Sigmoid colon (tissue), 6 donors: ENCODE measurements at regions not wholly inside any gene's neighbourhood (a gene's known extent, or its start where the extent isn't known, plus 50 kb on each side); places are given as distances from the start of the nearest gene placed in this dataset.

Experiments
- DNase-seq: peaks from one replicate; pipeline ENCODE4 v3.0.0-alpha.2; 2019
- H3K27ac ChIP-seq, 4 donors: fragments of 200-600 bp; sonication (generic); one replicate each; pipeline ENCODE4 v1.5.1; 2016 to 2019; ENCODE audit warnings: mild to moderate bottlenecking in 1 of 4
- H3K27me3 ChIP-seq, 3 donors: fragments of 200-600 bp; sonication (generic); one replicate each; pipeline ENCODE4 v1.5.1; 2019; ENCODE audit warnings: mild to moderate bottlenecking in 1 of 3
- H3K36me3 ChIP-seq, 4 donors: fragments of 200-600 bp; sonication (generic); one replicate each; pipeline ENCODE4 v1.5.1; 2016 to 2019
- H3K4me1 ChIP-seq, 4 donors: fragments of 200-600 bp; sonication (generic); one replicate each; pipeline ENCODE4 v1.5.1; 2017 to 2019
- H3K4me3 ChIP-seq, 4 donors: fragments of 200-600 bp; sonication (generic); one replicate each; pipeline ENCODE4 v1.5.1; 2017 to 2019; ENCODE audit warnings: mild to moderate bottlenecking in 2 of 4, moderate library complexity in 1 of 4
- H3K9me3 ChIP-seq, 4 donors: fragments of 200-600 bp in 3 of 4; sonication (generic) in 3 of 4; one replicate each; pipeline versions ENCODE4 v1.5.1 to v1.6.1; 2013 to 2019
- CTCF ChIP-seq, 4 experiments: fragments of 450-650 bp in 3 of 4; fragments of 200-600 bp in 1 of 4; IDR thresholded peaks; one replicate each; pipeline ENCODE4 v1.5.1; 2016 to 2019; ENCODE audit warnings: antibody characterized with exemption in 4 of 4, mild to moderate bottlenecking in 3 of 4, moderate library complexity in 2 of 4
- EP300 ChIP-seq, 4 donors: sonication (generic); formaldehyde crosslinking; IDR thresholded peaks; one replicate each; pipeline ENCODE4 v1.6.1; 2017; ENCODE audit warnings: antibody characterized with exemption in 4 of 4
- POLR2A ChIP-seq, 2 donors: fragments of 450-650 bp; IDR thresholded peaks; one replicate each; pipeline ENCODE4 v1.6.1; 2016; ENCODE audit warnings: antibody characterized with exemption in 2 of 2, mild to moderate bottlenecking in 2 of 2, moderate library complexity in 2 of 2
- POLR2AphosphoS5 ChIP-seq, 4 donors: sonication (generic); formaldehyde crosslinking; IDR thresholded peaks; one replicate each; pipeline ENCODE4 v1.6.1; 2017; ENCODE audit warnings: antibody characterized with exemption in 4 of 4
- WGBS, 2 donors: extraction: QIAGEN DNeasy Blood & Tissue Kit; methylation state at CpG; one replicate each; pipeline ENCODE4 v1.1.7; 2013; 5-methylcytosine and 5-hydroxymethylcytosine counted together
- intact Hi-C: fragments of 100-400 bp; cut with DNase I; formaldehyde crosslinking; loops from one replicate; pipeline ENCODE4 v1.15.1; 2023
- donor health status: healthy with polysubstance abuse.
- donor health status: healthy.

- H3K36me3 ChIP-seq = no peaks in the 10 kb centered on the region
- TF ChIP-seq POLR2A (IDR thresholded peaks at IDR 0.05) (no peak), CTCF (IDR thresholded peaks at IDR 0.05) (no peak), POLR2AphosphoS5 (IDR thresholded peaks at IDR 0.05) (no peak), EP300 (IDR thresholded peaks at IDR 0.05) (no peak)
- intact Hi-C loops = no loop called here
- 87 to 93% methylated on average over 1 of the region's 1 CpG for WGBS, 2 donors
- H3K9me3 ChIP-seq = no peaks in the 10 kb centered on the region
- H3K27ac ChIP-seq = no peak overlapping the region
- H3K27me3 ChIP-seq = no peaks in the 10 kb centered on the region
- DNase-seq = no peak
- H3K4me3 ChIP-seq = no peak overlapping the region
- no peaks in the 10 kb centered on the region for H3K4me1 ChIP-seq
These were observed 520.1 kb upstream of the PCDH20 start for GRCh38 chr13:61935710-61936109.

GRCh38 chr13:61927648-61928047, 512.0 kb upstream of the PCDH20 start:
- intact Hi-C loops = no loop called here
- H3K27ac ChIP-seq = no peak overlapping the region
- no peak for DNase-seq
- H3K9me3 ChIP-seq = peaks cover 0 to 8% (median 0%) of the 10 kb centered on the region in 4 donors
- no peaks in the 10 kb centered on the region for H3K36me3 ChIP-seq
- TF ChIP-seq EP300 (IDR thresholded peaks at IDR 0.05) (no peak), POLR2A (IDR thresholded peaks at IDR 0.05) (no peak), POLR2AphosphoS5 (IDR thresholded peaks at IDR 0.05) (no peak), CTCF (IDR thresholded peaks at IDR 0.05) (no peak)
- H3K4me1 ChIP-seq = no peaks in the 10 kb centered on the region
- H3K27me3 ChIP-seq = no peaks in the 10 kb centered on the region
- no peak overlapping the region for H3K4me3 ChIP-seq
- 85 to 89% methylated on average over 1 of the region's 1 CpG for WGBS, 2 donors

DNA sequence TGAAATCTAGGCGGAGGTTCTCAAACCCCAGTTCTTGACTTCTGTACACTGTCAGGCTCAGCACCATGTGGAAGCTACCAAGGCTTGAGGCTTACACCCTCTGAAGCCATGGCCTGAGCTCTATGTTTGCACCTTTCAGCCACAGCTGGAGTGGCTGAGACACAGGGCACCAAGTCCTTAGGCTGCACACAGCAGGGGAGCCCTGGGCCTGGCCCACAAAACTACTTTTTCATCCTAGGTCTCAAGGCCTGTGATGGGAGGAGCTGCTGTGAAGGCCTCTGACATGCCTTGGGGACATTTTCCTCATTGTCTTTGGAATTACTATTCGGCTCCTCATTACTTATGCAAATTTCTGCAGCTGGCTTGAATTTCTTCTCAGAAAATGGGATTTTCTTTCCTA, 503.2 kb upstream of the PCDH20 start:
- WGBS, 2 donors = 90% methylated on average over 2 of the region's 2 CpGs
- TF ChIP-seq EP300 (IDR thresholded peaks at IDR 0.05) = no peak
- no peak for TF ChIP-seq CTCF (IDR thresholded peaks at IDR 0.05)
- no peak for TF ChIP-seq POLR2A (IDR thresholded peaks at IDR 0.05)
- TF ChIP-seq POLR2AphosphoS5 (IDR thresholded peaks at IDR 0.05) = no peak

GRCh38 chr13:61916483-61916882, 500.8 kb upstream of the PCDH20 start:
- DNase-seq = no peak
- H3K27me3 ChIP-seq = no peaks in the 10 kb centered on the region
- no peak overlapping the region for H3K27ac ChIP-seq
- 51 to 74% methylated on average over 1 of the region's 1 CpG for WGBS, 2 donors
- H3K9me3 ChIP-seq = no peaks in the 10 kb centered on the region
- no peaks in the 10 kb centered on the region for H3K36me3 ChIP-seq
- no peak overlapping the region for H3K4me3 ChIP-seq
- TF ChIP-seq POLR2A (IDR thresholded peaks at IDR 0.05) (no peak), CTCF (IDR thresholded peaks at IDR 0.05) (no peak), EP300 (IDR thresholded peaks at IDR 0.05) (no peak), POLR2AphosphoS5 (IDR thresholded peaks at IDR 0.05) (no peak)
- no peaks in the 10 kb centered on the region for H3K4me1 ChIP-seq
- intact Hi-C loops = no loop called here

More for the DNA sequence above, 503.2 kb upstream of the PCDH20 start:
- H3K4me3 ChIP-seq = no peak overlapping the region
- DNase-seq = no peak
- H3K4me1 ChIP-seq = no peaks in the 10 kb centered on the region
- intact Hi-C loops = no loop called here
- no peak overlapping the region for H3K27ac ChIP-seq
- H3K36me3 ChIP-seq = no peaks in the 10 kb centered on the region
- no peaks in the 10 kb centered on the region for H3K27me3 ChIP-seq
- H3K9me3 ChIP-seq = peaks cover 0 to 8% (median 0%) of the 10 kb centered on the region in 4 donors

- no peak overlapping the region for H3K4me3 ChIP-seq
- WGBS, 2 donors = 84 to 85% methylated on average over 1 of the region's 1 CpG
- H3K36me3 ChIP-seq = no peaks in the 10 kb centered on the region
- no peaks in the 10 kb centered on the region for H3K27me3 ChIP-seq
- DNase-seq = no peak
- no peak for TF ChIP-seq EP300 (IDR thresholded peaks at IDR 0.05)
- TF ChIP-seq POLR2AphosphoS5 (IDR thresholded peaks at IDR 0.05) = no peak
- no peak for TF ChIP-seq CTCF (IDR thresholded peaks at IDR 0.05)
- TF ChIP-seq POLR2A (IDR thresholded peaks at IDR 0.05) = no peak
- H3K27ac ChIP-seq = no peak overlapping the region
- H3K9me3 ChIP-seq = no peaks in the 10 kb centered on the region
- intact Hi-C loops = no loop called here
- H3K4me1 ChIP-seq = no peaks in the 10 kb centered on the region
These were observed 497.5 kb upstream of the PCDH20 start for GRCh38 chr13:61913183-61913582.
